HT1080 (cell line): ENCODE measurements at regions not wholly inside any gene's neighbourhood (a gene's known extent, or its start where the extent isn't known, plus 50 kb on each side); places are given as distances from the start of the nearest gene placed in this dataset.

Experiments used
- DNase-seq: peaks from one replicate; pipeline ENCODE4 v3.0.0-alpha.2; 2015; ENCODE audit warnings: low read depth

- DNase-seq, result no peak
Measured at GRCh38 chr12:4969405-4969804, 59.7 kb downstream of the KCNA1 start.

- no peak for DNase-seq
Measured at GRCh38 chr12:4974217-4974616, 64.5 kb downstream of the KCNA1 start.

DNA sequence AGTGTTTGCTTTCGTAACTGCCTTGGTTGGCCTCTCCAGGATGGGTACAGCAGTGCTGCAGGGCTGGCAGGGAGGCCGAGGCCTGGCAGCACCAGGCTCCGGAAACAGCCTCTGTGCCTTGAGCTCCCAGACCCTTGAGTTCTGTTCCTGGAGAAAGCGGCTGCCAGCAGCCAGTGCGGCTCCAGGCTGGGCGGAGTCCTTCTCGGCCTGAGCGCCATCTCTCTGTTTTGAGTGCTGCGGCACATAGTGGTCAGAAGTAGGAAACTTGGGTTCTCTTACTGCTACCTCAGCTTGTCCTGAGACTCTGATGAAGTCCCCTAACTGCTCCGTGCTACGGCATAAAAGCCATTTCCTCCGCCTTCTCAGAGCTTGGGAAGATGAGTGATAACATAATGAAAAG, 65.9 kb downstream of the KCNA1 start:
- peak; percentile 48 for DNase-seq

GRCh38 chr12:4977102-4977501, 66.6 kb upstream of the KCNA5 start:
- no peak for DNase-seq

DNA sequence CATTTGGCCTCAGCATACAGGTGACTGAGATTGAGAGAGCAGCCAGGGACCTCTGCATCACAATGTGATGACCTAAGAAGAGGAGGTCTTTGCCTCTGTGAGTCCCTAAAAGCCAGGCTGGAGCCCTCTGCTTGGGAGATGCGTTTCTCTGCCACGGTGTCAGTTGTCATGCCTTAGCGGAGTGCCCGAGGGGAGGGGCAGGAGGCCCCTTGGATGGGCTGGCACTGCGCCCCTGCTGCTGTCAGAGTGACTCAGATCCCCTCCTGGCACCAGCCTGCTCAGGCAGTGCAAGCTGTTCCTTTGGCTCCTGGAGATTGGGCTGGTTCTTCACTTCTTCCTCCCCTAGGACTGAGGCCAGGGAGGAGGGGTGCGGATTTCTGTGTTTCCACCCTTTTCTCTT, 64.9 kb upstream of the KCNA5 start:
- peak; percentile 34 for DNase-seq

- DNase-seq, result no peak
Measured at GRCh38 chr12:4979737-4980136, 63.9 kb upstream of the KCNA5 start.

DNA sequence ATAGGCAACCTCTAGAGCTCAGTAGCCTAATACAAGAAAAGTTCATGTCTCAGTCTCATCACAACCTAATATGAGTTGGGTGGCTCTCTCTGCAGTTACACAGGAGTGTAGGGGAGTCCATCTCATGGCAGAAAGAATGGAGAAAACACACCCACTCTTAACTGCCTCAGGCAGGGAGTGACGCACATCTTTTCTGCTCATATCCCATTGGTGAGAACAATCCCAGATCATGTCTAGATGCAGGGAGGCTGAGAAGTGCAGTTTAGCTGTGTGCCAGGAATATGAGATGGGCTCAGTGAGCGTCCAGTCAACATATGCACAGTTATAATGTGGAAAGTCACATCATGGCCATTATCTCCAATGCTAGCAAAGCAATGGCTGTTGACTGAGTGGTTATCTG, 59.3 kb upstream of the KCNA5 start:
- no peak for DNase-seq

GRCh38 chr12:4984971-4985370, 58.7 kb upstream of the KCNA5 start:
- DNase-seq, result no peak

GRCh38 chr12:4985820-4986219, 57.9 kb upstream of the KCNA5 start:
- no peak for DNase-seq

DNA sequence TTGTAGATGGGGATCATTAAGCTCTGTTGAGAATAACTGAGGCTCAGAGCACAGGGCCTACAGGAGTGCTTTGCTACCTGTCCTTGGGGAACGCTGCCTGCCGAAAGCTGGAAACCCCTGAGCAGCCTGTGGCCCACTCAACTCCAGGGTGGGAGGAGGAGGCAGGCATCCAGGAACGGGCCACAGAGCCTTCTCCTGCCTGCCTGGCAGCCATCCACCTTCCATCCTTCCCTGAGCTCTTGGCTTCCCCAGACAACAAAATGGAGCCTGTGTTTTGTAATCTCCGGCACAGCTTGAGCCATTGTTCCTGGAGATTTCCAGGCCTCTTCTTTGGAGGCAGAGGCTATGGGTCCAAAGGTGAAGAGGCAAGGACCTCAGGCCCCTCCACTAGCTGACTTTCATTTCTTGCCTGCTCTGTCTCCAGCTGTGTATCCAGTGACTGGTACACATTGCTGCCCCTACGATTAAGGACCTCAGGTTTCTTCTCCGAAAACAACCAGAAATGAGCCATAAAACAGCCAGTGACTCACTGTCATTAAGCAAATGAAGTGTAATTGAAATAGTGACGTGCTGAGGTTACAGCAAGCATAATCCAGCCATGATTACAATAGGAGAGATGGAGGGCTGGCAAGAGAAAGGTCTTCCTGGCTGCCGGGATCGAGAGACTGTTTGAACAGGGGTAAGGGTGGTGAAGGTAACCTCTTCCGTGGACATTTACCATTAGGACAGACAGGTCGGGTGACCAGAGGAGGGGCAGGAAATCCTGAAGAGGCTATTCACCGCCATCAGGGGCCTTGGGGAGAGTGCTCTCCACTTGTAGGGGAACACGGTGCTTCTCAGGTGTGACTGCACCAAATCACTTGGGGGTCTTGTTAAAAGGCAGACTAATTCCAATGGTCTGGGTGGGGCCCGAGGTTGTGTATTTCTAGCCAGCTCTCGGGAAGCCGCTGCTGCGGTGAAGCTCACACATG, 56.3 kb upstream of the KCNA5 start:
- DNase-seq, result no peak

GRCh38 chr12:4991373-4991772, 52.3 kb upstream of the KCNA5 start:
- DNase-seq, result no peak

- DNase-seq, result no peak
Measured at GRCh38 chr12:4991801-4992200, 51.9 kb upstream of the KCNA5 start.

DNA sequence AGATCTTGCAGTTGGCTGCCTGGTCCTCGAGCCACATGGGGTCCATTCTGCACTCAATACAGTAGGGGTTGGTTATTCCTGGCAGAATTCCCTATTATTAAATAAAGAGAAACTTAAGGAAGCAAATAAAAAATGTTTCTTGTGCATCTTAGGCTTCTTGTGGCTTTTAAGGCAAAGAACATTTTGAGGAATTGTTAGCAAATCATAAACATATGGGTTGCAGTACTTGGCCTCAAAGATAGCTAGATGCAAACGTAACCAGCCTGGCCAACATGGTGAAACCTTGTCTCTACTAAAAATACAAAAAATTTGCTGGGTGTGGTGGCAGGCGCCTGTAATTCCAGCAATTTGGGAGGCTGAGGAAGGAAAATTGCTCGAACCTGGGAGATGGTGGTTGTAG, 50.8 kb upstream of the KCNA5 start:
- no peak for DNase-seq
